ENCODE measurements at regions not wholly inside any gene's neighbourhood (a gene's known extent, or its start where the extent isn't known, plus 50 kb on each side); places are given as distances from the start of the nearest gene placed in this dataset.

GRCh38 chr9:110069326-110070248, 138.4 kb downstream of the C9orf152 start:
- peaks cover 31% of the 10 kb centered on the region for H3K36me3 ChIP-seq (ENCODE audit: insufficient read depth, insufficient read length, low read length)
- H3K9me3 ChIP-seq (ENCODE audit: insufficient read depth, low read length) = no peaks in the 10 kb centered on the region
- peaks cover 3% of the 10 kb centered on the region for H3K4me1 ChIP-seq (ENCODE audit: insufficient read depth, insufficient read length)
- H3K9ac ChIP-seq (ENCODE audit: insufficient read length, low read depth) = no peak overlapping the region
- H3K27me3 ChIP-seq (ENCODE audit: insufficient read depth, insufficient read length) = no peaks in the 10 kb centered on the region
- TF ChIP-seq ZNF274 (IDR thresholded peaks at IDR 0.05; ENCODE audit: low read depth, low read length) (no peak), YY1 (IDR thresholded peaks at IDR 0.05; ENCODE audit: insufficient read depth, insufficient read length) (no peak), SUZ12 (IDR thresholded peaks at IDR 0.05; ENCODE audit: extremely low read depth, insufficient read depth, insufficient read length) (no peak)
- H3K4me3 ChIP-seq (ENCODE audit: insufficient read length, low read depth) = no peak overlapping the region
- no peak for DNase-seq (ENCODE audit: low read depth, low spot score)

- Histone ChIP-seq H3K9me3 (ENCODE audit: insufficient read depth, low read length) (no peaks in the 10 kb centered on the region), H3K36me3 (ENCODE audit: insufficient read depth, insufficient read length, low read length) (peaks cover 27% of the 10 kb centered on the region), H3K9ac (ENCODE audit: insufficient read length, low read depth) (no peak overlapping the region), H3K4me1 (ENCODE audit: insufficient read depth, insufficient read length) (peaks cover 3% of the 10 kb centered on the region), H3K4me3 (ENCODE audit: insufficient read length, low read depth) (no peak overlapping the region), H3K27me3 (ENCODE audit: insufficient read depth, insufficient read length) (no peaks in the 10 kb centered on the region)
- DNase-seq (ENCODE audit: low read depth, low spot score) = no peak
- TF ChIP-seq ZNF274 (IDR thresholded peaks at IDR 0.05; ENCODE audit: low read depth, low read length) (no peak), SUZ12 (IDR thresholded peaks at IDR 0.05; ENCODE audit: extremely low read depth, insufficient read depth, insufficient read length) (no peak)
Measured at GRCh38 chr9:110072597-110073355, 135.2 kb downstream of the C9orf152 start.

GRCh38 chr9:110073356-110073905, 134.5 kb downstream of the C9orf152 start:
- Histone ChIP-seq H3K4me3 (ENCODE audit: insufficient read length, low read depth) (no peak overlapping the region), H3K4me1 (ENCODE audit: insufficient read depth, insufficient read length) (peaks cover 3% of the 10 kb centered on the region), H3K9me3 (ENCODE audit: insufficient read depth, low read length) (no peaks in the 10 kb centered on the region), H3K9ac (ENCODE audit: insufficient read length, low read depth) (no peak overlapping the region), H3K36me3 (ENCODE audit: insufficient read depth, insufficient read length, low read length) (peaks cover 27% of the 10 kb centered on the region), H3K27me3 (ENCODE audit: insufficient read depth, insufficient read length) (no peaks in the 10 kb centered on the region)
- DNase-seq (ENCODE audit: low read depth, low spot score) = no peak
- TF ChIP-seq ZNF274 (IDR thresholded peaks at IDR 0.05; ENCODE audit: low read depth, low read length) (no peak), SUZ12 (IDR thresholded peaks at IDR 0.05; ENCODE audit: extremely low read depth, insufficient read depth, insufficient read length) (no peak), YY1 (IDR thresholded peaks at IDR 0.05; ENCODE audit: insufficient read depth, insufficient read length) (no peak)

GRCh38 chr9:110076894-110077725, 130.8 kb downstream of the C9orf152 start:
- H3K4me3 ChIP-seq (ENCODE audit: insufficient read length, low read depth) = no peak overlapping the region
- peaks cover 14% of the 10 kb centered on the region for H3K36me3 ChIP-seq (ENCODE audit: insufficient read depth, insufficient read length, low read length)
- H3K27me3 ChIP-seq (ENCODE audit: insufficient read depth, insufficient read length) = no peaks in the 10 kb centered on the region
- no peak for DNase-seq (ENCODE audit: low read depth, low spot score)
- no peaks in the 10 kb centered on the region for H3K9me3 ChIP-seq (ENCODE audit: insufficient read depth, low read length)
- TF ChIP-seq ZNF274 (IDR thresholded peaks at IDR 0.05; ENCODE audit: low read depth, low read length) = no peak
- no peak for TF ChIP-seq SUZ12 (IDR thresholded peaks at IDR 0.05; ENCODE audit: extremely low read depth, insufficient read depth, insufficient read length)
- no peak for TF ChIP-seq YY1 (IDR thresholded peaks at IDR 0.05; ENCODE audit: insufficient read depth, insufficient read length)
- no peak overlapping the region for H3K9ac ChIP-seq (ENCODE audit: insufficient read length, low read depth)
- H3K4me1 ChIP-seq (ENCODE audit: insufficient read depth, insufficient read length) = peaks cover 3% of the 10 kb centered on the region

- Histone ChIP-seq H3K9ac (ENCODE audit: insufficient read length, low read depth) (no peak overlapping the region), H3K9me3 (ENCODE audit: insufficient read depth, low read length) (no peaks in the 10 kb centered on the region), H3K4me1 (ENCODE audit: insufficient read depth, insufficient read length) (no peaks in the 10 kb centered on the region), H3K36me3 (ENCODE audit: insufficient read depth, insufficient read length, low read length) (peaks cover 9% of the 10 kb centered on the region), H3K27me3 (ENCODE audit: insufficient read depth, insufficient read length) (no peaks in the 10 kb centered on the region), H3K4me3 (ENCODE audit: insufficient read length, low read depth) (no peak overlapping the region)
- no peak for TF ChIP-seq ZNF274 (IDR thresholded peaks at IDR 0.05; ENCODE audit: low read depth, low read length)
- TF ChIP-seq SUZ12 (IDR thresholded peaks at IDR 0.05; ENCODE audit: extremely low read depth, insufficient read depth, insufficient read length) = no peak
- TF ChIP-seq YY1 (IDR thresholded peaks at IDR 0.05; ENCODE audit: insufficient read depth, insufficient read length) = no peak
- no peak for DNase-seq (ENCODE audit: low read depth, low spot score)
Measured at GRCh38 chr9:110077925-110078324, 130.0 kb downstream of the C9orf152 start.

- no peaks in the 10 kb centered on the region for H3K9me3 ChIP-seq (ENCODE audit: insufficient read depth, low read length)
- H3K4me3 ChIP-seq (ENCODE audit: insufficient read length, low read depth) = no peak overlapping the region
- no peaks in the 10 kb centered on the region for H3K27me3 ChIP-seq (ENCODE audit: insufficient read depth, insufficient read length)
- H3K4me1 ChIP-seq (ENCODE audit: insufficient read depth, insufficient read length) = no peaks in the 10 kb centered on the region
- TF ChIP-seq YY1 (IDR thresholded peaks at IDR 0.05; ENCODE audit: insufficient read depth, insufficient read length) (no peak), SUZ12 (IDR thresholded peaks at IDR 0.05; ENCODE audit: extremely low read depth, insufficient read depth, insufficient read length) (no peak), ZNF274 (IDR thresholded peaks at IDR 0.05; ENCODE audit: low read depth, low read length) (no peak)
- no peak for DNase-seq (ENCODE audit: low read depth, low spot score)
- H3K36me3 ChIP-seq (ENCODE audit: insufficient read depth, insufficient read length, low read length) = peaks cover 5% of the 10 kb centered on the region
- H3K9ac ChIP-seq (ENCODE audit: insufficient read length, low read depth) = no peak overlapping the region
Measured at GRCh38 chr9:110078604-110079003, 129.4 kb downstream of the C9orf152 start.

Data from NT2/D1 (cell line).